NB4 (cell line): ENCODE measurements at regions not wholly inside any gene's neighbourhood (a gene's known extent, or its start where the extent isn't known, plus 50 kb on each side); places are given as distances from the start of the nearest gene placed in this dataset.

Experiments used
- DNase-seq: peaks from one replicate; pipeline ENCODE4 v3.0.0; 2010; ENCODE audit warnings: low read depth
- H3K4me3 ChIP-seq: one replicate; pipeline ENCODE4 v1.5.1; 2011; ENCODE audit warnings: mild to moderate bottlenecking, low read depth, low read length, moderate library complexity
- MYC ChIP-seq: IDR thresholded peaks from 2 replicates; pipeline ENCODE4 v1.6.1; 2011; ENCODE audit warnings: low read depth, low read length
- POLR2A ChIP-seq: IDR thresholded peaks from 2 replicates; pipeline ENCODE4 v1.6.1; 2011; ENCODE audit warnings: mild to moderate bottlenecking; ENCODE audit not compliant: insufficient read length; ENCODE audit errors: extremely low read depth
- TF ChIP-seq, protein P1 (sequence below): IDR thresholded peaks from 2 replicates; pipeline ENCODE4 v1.6.1; 2011; ENCODE audit warnings: low read depth, low read length
- TF ChIP-seq, protein P2 (sequence below): IDR thresholded peaks from one replicate; pipeline ENCODE4 v1.5.1; 2012; ENCODE audit warnings: low read depth, low read length

DNA sequence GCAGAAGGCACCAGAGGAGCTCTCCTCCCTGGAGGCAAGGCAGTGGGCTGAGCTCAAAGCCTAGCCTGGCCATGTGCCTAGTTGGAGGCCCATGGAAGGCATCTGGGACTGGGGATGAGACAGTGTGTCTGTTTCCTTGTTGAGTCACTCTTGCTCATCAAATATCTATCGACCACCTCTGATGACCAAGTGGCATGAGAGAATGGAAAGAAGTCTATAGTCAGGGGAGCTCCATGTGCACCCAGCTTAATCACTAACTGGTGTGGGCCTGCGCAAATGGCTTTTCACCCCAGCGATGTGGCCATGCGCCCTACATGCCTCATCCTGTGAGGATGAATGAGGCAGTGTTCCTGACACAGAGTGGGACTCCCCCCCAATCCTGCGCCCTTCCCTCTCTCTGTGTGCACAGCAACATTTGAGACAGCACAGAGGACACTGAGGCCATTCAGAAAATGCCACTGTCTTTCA is 229.9 kb downstream of the RPS24 start:
- TF ChIP-seq MYC (no peak), POLR2A (no peak)
- TF ChIP-seq, protein P1, sequence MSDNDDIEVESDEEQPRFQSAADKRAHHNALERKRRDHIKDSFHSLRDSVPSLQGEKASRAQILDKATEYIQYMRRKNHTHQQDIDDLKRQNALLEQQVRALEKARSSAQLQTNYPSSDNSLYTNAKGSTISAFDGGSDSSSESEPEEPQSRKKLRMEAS, result no peak
- TF ChIP-seq, protein P2, sequence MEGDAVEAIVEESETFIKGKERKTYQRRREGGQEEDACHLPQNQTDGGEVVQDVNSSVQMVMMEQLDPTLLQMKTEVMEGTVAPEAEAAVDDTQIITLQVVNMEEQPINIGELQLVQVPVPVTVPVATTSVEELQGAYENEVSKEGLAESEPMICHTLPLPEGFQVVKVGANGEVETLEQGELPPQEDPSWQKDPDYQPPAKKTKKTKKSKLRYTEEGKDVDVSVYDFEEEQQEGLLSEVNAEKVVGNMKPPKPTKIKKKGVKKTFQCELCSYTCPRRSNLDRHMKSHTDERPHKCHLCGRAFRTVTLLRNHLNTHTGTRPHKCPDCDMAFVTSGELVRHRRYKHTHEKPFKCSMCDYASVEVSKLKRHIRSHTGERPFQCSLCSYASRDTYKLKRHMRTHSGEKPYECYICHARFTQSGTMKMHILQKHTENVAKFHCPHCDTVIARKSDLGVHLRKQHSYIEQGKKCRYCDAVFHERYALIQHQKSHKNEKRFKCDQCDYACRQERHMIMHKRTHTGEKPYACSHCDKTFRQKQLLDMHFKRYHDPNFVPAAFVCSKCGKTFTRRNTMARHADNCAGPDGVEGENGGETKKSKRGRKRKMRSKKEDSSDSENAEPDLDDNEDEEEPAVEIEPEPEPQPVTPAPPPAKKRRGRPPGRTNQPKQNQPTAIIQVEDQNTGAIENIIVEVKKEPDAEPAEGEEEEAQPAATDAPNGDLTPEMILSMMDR, result no peak
- H3K4me3 ChIP-seq, result no peak overlapping the region
- no peak for DNase-seq

DNA sequence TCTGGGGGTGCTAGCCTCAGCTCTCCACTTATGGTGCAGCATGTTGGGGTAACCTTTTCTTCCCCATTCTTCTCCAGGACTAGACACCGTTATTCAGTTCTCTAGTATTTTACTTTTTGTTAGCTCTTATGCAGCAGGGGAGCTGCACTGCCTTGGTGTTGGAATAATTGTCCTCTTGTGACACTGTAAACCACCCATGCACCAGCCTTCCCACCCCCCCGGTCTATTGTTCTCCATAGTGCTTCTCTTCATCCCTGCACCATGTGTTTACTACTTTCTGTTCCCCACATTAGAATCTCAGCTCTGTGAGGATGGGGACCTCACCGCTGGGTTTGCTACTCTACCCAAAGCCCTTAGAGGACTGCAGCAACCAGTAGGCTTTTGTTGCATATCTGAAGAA is 230.7 kb downstream of the RPS24 start:
- no peak overlapping the region for H3K4me3 ChIP-seq
- TF ChIP-seq, protein P2, result no peak
- TF ChIP-seq, protein P1, result no peak
- TF ChIP-seq MYC, result no peak
- TF ChIP-seq POLR2A, result no peak
- no peak for DNase-seq

DNA sequence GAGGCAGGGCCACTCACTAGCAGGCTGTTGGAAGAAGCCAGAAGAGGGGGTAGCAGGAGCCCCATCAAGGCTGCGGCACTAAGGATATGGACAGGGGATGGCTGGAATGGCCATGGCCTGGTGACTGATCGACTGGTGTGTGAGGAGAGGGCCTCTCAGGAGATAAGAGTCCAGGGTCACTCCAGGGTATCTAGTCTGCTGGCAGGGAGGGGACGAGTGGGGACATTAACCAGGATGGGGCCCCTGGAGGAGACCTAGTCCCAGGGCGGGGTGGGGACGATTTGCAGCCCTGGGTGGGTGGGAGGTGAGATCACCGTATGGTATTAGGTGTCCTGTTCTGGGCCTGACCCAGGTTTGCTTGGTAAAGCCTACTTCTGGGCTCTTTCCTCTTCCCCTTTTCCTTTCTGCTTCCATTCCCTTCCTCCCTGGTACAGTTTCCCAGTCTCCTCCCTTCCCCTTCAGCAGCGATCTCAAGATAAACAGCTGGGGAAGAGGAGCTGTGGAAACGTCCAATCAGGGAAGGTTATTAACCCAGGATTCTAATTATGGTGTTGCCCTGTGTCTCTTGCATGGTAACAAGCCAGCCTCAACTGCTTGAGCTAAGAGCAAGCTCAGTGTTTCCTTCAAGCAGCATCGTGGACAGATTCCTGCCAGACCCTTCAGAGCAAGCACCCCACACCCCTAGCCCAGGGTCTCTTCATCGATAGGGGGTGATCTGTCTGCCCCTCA is 233.2 kb downstream of the RPS24 start:
- no peak for TF ChIP-seq POLR2A
- TF ChIP-seq MYC, result no peak
- TF ChIP-seq, protein P2, result no peak
- TF ChIP-seq, protein P1, result no peak
- no peak overlapping the region for H3K4me3 ChIP-seq
- DNase-seq, result no peak

DNA sequence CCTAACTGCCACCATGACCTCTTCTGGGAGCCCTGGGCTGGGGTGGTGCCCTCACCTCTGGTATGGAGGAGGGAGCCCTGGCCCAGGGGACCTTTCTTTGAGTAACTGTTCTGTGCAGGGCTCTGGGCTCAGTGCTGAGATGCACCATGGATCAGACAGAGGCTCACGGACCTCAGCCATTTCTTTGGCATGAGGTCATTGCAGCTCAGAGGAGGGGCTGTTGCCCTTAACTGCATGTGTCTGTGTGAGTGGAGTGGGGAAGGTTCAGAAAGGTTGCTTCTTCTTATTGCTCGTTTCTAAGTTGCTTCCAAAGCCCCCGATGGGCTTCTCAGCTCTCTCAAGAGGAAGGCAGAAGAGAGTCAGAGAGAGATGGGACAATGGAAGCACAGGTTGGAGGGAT is 233.9 kb downstream of the RPS24 start:
- no peak overlapping the region for H3K4me3 ChIP-seq
- DNase-seq, result no peak
- TF ChIP-seq, protein P1, result no peak
- TF ChIP-seq, protein P2, result no peak
- TF ChIP-seq MYC, result no peak
- TF ChIP-seq POLR2A, result no peak

DNA sequence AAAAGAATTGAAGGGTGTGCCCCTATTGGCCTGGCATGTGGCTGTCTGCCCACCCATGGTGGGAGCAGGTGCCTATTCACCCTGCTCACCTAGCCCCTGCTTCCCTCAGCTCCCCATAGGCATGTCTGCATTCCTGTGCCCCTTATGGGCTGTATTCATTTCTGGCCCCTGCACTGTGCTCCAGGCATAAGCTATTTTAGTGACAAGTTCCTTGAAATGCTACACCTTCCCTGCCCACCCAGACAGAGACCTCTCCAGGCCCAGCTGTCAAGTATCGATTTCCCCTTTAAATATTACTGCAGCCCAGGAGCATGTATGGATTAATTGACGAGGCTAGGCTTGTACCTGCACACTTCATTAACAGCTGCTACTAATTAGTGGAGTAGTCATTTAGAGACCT is 235.4 kb downstream of the RPS24 start:
- TF ChIP-seq MYC (no peak), POLR2A (no peak)
- TF ChIP-seq, protein P2, result no peak
- TF ChIP-seq, protein P1, result no peak
- DNase-seq, result no peak
- no peak overlapping the region for H3K4me3 ChIP-seq
